HEK293 (cell line): ENCODE measurements at regions not wholly inside any gene's neighbourhood (a gene's known extent, or its start where the extent isn't known, plus 50 kb on each side); places are given as distances from the start of the nearest gene placed in this dataset.

Experiments used
- CTCF ChIA-PET: fragments of 350-600 bp; formaldehyde crosslinking; extraction: SDS; loops from one replicate; lab custom pipeline; 2021; ENCODE audit warnings: antibody characterized with exemption; lab: Yijun Ruan, JAX
- POLR2A ChIA-PET: fragments of 300-600 bp; formaldehyde crosslinking; extraction: SDS; loops from one replicate; lab custom pipeline; 2020; ENCODE audit warnings: antibody characterized with exemption, inconsistent platforms; lab: Yijun Ruan, JAX
- H3K27ac ChIP-seq: fragments of 200-500 bp; sonication (Bioruptor generic); 2 replicates; pipeline ENCODE4 v1.5.1; 2014; ENCODE audit warnings: low read depth, low read length, control low read depth, inconsistent platforms; ENCODE audit errors: extremely low read depth
- H3K36me3 ChIP-seq, 2 experiments: fragments of 200-500 bp in 1 of 2; sonication (Bioruptor generic) in 1 of 2; 1 replicate in 1 of 2; 2 replicates in 1 of 2; pipeline ENCODE4 v1.5.1; 2014 to 2017; ENCODE audit warnings: inconsistent platforms in 2 of 2, low read length in 2 of 2; ENCODE audit not compliant: control insufficient read depth in 2 of 2, insufficient read depth in 1 of 2
- H3K4me1 ChIP-seq: fragments of 200-500 bp; sonication (Bioruptor generic); 2 replicates; pipeline ENCODE4 v1.5.1; 2014; ENCODE audit warnings: mild to moderate bottlenecking, low read length, inconsistent platforms; ENCODE audit not compliant: control insufficient read depth, insufficient read depth
- H3K4me3 ChIP-seq: 2 replicates; pipeline ENCODE4 v1.5.1; 2011; ENCODE audit warnings: low read depth, mild to moderate bottlenecking, control low read depth, low read length, moderate library complexity
- H3K9me3 ChIP-seq: fragments of 200-500 bp; sonication (Bioruptor generic); 2 replicates; pipeline ENCODE4 v1.5.1; 2014; ENCODE audit warnings: low read depth, low read length, inconsistent platforms; ENCODE audit not compliant: control insufficient read depth, insufficient read depth
- EGR2 ChIP-seq: fragments of 450-650 bp; formaldehyde crosslinking; IDR thresholded peaks from 2 replicates; pipeline ENCODE4 v1.5.1; 2016; ENCODE audit warnings: low read depth, missing biosample characterization, missing genetic modification characterization
- GLIS1 ChIP-seq: fragments of 450-650 bp; formaldehyde crosslinking; IDR thresholded peaks from 2 replicates; pipeline ENCODE4 v1.5.1; 2016; ENCODE audit warnings: missing biosample characterization, missing genetic modification characterization
- KLF17 ChIP-seq: fragments of 450-650 bp; formaldehyde crosslinking; IDR thresholded peaks from 2 replicates; pipeline ENCODE4 v1.5.1; 2016; ENCODE audit warnings: missing biosample characterization, missing genetic modification characterization
- RBAK ChIP-seq: fragments of 450-650 bp; formaldehyde crosslinking; IDR thresholded peaks from 2 replicates; pipeline ENCODE4 v1.5.1; 2016; ENCODE audit warnings: missing biosample characterization, missing genetic modification characterization
- REST ChIP-seq: fragments of 450-650 bp; formaldehyde crosslinking; IDR thresholded peaks from 2 replicates; pipeline ENCODE4 v1.5.1; 2016; ENCODE audit warnings: missing biosample characterization, missing genetic modification characterization
- ZBTB11 ChIP-seq: fragments of 450-650 bp; formaldehyde crosslinking; conservative IDR thresholded peaks from 2 replicates; pipeline ENCODE4 v1.5.1; 2016; ENCODE audit warnings: low read depth, missing biosample characterization, missing genetic modification characterization
- ZBTB6 ChIP-seq: fragments of 450-650 bp; formaldehyde crosslinking; IDR thresholded peaks from 2 replicates; pipeline ENCODE4 v1.5.1; 2017; ENCODE audit warnings: missing biosample characterization, missing genetic modification characterization
- ZNF132 ChIP-seq: fragments of 450-650 bp; formaldehyde crosslinking; IDR thresholded peaks from 2 replicates; pipeline ENCODE4 v1.5.1; 2017; ENCODE audit warnings: missing biosample characterization, missing genetic modification characterization, borderline replicate concordance
- ZNF19 ChIP-seq: fragments of 450-650 bp; formaldehyde crosslinking; IDR thresholded peaks from 2 replicates; pipeline ENCODE4; 2016; ENCODE audit warnings: missing biosample characterization, missing genetic modification characterization, low read depth
- ZNF248 ChIP-seq: fragments of 450-650 bp; formaldehyde crosslinking; IDR thresholded peaks from 2 replicates; pipeline ENCODE4 v1.5.1; 2017; ENCODE audit warnings: missing biosample characterization, missing genetic modification characterization
- ZNF362 ChIP-seq: fragments of 450-650 bp; formaldehyde crosslinking; IDR thresholded peaks from 2 replicates; pipeline ENCODE4 v1.5.1; 2016; ENCODE audit warnings: missing biosample characterization, missing genetic modification characterization
- ZNF473 ChIP-seq: fragments of 450-650 bp; formaldehyde crosslinking; IDR thresholded peaks from 2 replicates; pipeline ENCODE4 v1.5.1; 2017; ENCODE audit warnings: missing biosample characterization, missing genetic modification characterization
- ZNF521 ChIP-seq: fragments of 450-650 bp; formaldehyde crosslinking; IDR thresholded peaks from 2 replicates; pipeline ENCODE4 v1.5.1; 2017; ENCODE audit warnings: missing biosample characterization, mild to moderate bottlenecking, missing genetic modification characterization
- ZNF529 ChIP-seq: fragments of 450-650 bp; formaldehyde crosslinking; IDR thresholded peaks from 2 replicates; pipeline ENCODE4 v1.5.1; 2017; ENCODE audit warnings: missing genetic modification characterization, missing biosample characterization; ENCODE audit not compliant: insufficient replicate concordance
- ZNF558 ChIP-seq: fragments of 450-650 bp; formaldehyde crosslinking; IDR thresholded peaks from 2 replicates; pipeline ENCODE4 v1.5.1; 2016; ENCODE audit warnings: missing biosample characterization, missing genetic modification characterization
- ZNF624 ChIP-seq: fragments of 450-650 bp; formaldehyde crosslinking; IDR thresholded peaks from 2 replicates; pipeline ENCODE4 v1.5.1; 2017; ENCODE audit warnings: missing biosample characterization, missing genetic modification characterization
- ZNF639 ChIP-seq: fragments of 450-650 bp; formaldehyde crosslinking; IDR thresholded peaks from 2 replicates; pipeline ENCODE4 v1.5.1; 2016; ENCODE audit warnings: missing biosample characterization, missing genetic modification characterization
- ZNF645 ChIP-seq: fragments of 450-650 bp; formaldehyde crosslinking; IDR thresholded peaks from 2 replicates; pipeline ENCODE4; 2016; ENCODE audit warnings: missing biosample characterization, missing genetic modification characterization
- ZNF707 ChIP-seq: fragments of 450-650 bp; formaldehyde crosslinking; IDR thresholded peaks from 2 replicates; pipeline ENCODE4 v1.5.1; 2016; ENCODE audit warnings: missing biosample characterization, missing genetic modification characterization
- ZNF785 ChIP-seq: fragments of 450-650 bp; formaldehyde crosslinking; IDR thresholded peaks from 2 replicates; pipeline ENCODE4 v1.5.1; 2016; ENCODE audit warnings: missing biosample characterization, missing genetic modification characterization

GRCh38 chr6:88223298-88223697 lies 57.2 kb upstream of the CNR1 start:
- H3K4me3 ChIP-seq = no peak overlapping the region
- no peaks in the 10 kb centered on the region for H3K36me3 ChIP-seq
- H3K9me3 ChIP-seq = no peaks in the 10 kb centered on the region
- no peak overlapping the region for H3K27ac ChIP-seq
- TF ChIP-seq ZNF707 (tag by site-specific recombination) (no peak), ZNF785 (tag by site-specific recombination) (no peak), ZNF362 (tag by site-specific recombination) (no peak), ZNF132 (no peak), ZBTB6 (no peak), KLF17 (tag by site-specific recombination) (no peak), ZNF19 (tag by site-specific recombination) (no peak), ZNF521 (no peak), ZNF645 (tag by site-specific recombination) (no peak)
- ChIA-PET CTCF (no interaction called here), POLR2A (no interaction called here)
- H3K4me1 ChIP-seq = no peaks in the 10 kb centered on the region

- H3K27ac ChIP-seq = no peak overlapping the region
- no peak overlapping the region for H3K4me3 ChIP-seq
- ChIA-PET POLR2A (no interaction called here), CTCF (interaction anchor here (0.6 kb wide), 1 partner anchor 23 kb away, joined by 3 read pairs; no protein-coding TSS in a partner anchor)
- no peaks in the 10 kb centered on the region for H3K4me1 ChIP-seq
- TF ChIP-seq REST (peak; percentile 97), EGR2 (tag by site-specific recombination) (no peak)
- no peaks in the 10 kb centered on the region for H3K36me3 ChIP-seq
- H3K9me3 ChIP-seq = no peaks in the 10 kb centered on the region
Measured at GRCh38 chr6:88220493-88220892, 54.3 kb upstream of the CNR1 start.

- H3K27ac ChIP-seq = no peak overlapping the region
- H3K36me3 ChIP-seq = no peaks in the 10 kb centered on the region
- no peak overlapping the region for H3K4me3 ChIP-seq
- no peaks in the 10 kb centered on the region for H3K9me3 ChIP-seq
- CTCF ChIA-PET = interaction anchor here (0.7 kb wide), 1 partner anchor 1084 kb away, joined by 4 read pairs; no protein-coding TSS in a partner anchor
- POLR2A ChIA-PET = no interaction called here
- no peaks in the 10 kb centered on the region for H3K4me1 ChIP-seq
- TF ChIP-seq RBAK (no peak), ZNF624 (tag by site-specific recombination) (no peak), ZBTB11 (tag by site-specific recombination) (no peak), ZNF639 (tag by site-specific recombination) (no peak), ZNF558 (tag by site-specific recombination) (no peak), ZNF248 (tag by site-specific recombination) (no peak), ZNF473 (tag by site-specific recombination) (no peak), GLIS1 (tag by site-specific recombination) (no peak), ZNF529 (no peak)
Measured at GRCh38 chr6:88216182-88216581, 50.0 kb upstream of the CNR1 start.
